HG03432 (cell line): ENCODE measurements at regions not wholly inside any gene's neighbourhood (a gene's known extent, or its start where the extent isn't known, plus 50 kb on each side); places are given as distances from the start of the nearest gene placed in this dataset.
"Not testable (repeated sequence)": the region's sequence is repeated elsewhere in the genome, so short reads cannot be mapped to it uniquely, and the experiment has no call there.

Experiments used
- ATAC-seq: cut with Tn5 transposase; IDR thresholded peaks from one replicate; pipeline ENCODE4 v1.9.1; 2021; ENCODE audit warnings: mild to moderate bottlenecking, moderate library complexity; ENCODE audit not compliant: unreplicated experiment

DNA sequence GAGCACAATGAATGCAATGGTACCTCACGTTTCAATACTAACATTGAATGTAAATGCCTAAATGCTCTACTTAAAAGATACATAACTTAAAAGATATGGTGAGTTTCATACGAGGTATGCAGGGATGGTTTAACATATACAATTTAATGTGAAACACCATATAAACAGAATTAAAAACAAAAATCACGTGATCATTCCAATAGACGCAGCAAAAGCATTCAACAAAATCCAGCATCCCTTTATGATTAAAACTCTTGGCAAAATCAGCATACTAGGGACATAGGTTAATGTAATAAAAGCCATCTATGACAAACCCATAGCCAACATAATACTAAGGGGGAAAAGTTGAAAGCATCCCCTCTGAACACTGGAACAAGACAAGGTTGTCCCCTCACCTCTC lies 845.7 kb downstream of the SLC16A7 start:
- no peak for ATAC-seq

DNA sequence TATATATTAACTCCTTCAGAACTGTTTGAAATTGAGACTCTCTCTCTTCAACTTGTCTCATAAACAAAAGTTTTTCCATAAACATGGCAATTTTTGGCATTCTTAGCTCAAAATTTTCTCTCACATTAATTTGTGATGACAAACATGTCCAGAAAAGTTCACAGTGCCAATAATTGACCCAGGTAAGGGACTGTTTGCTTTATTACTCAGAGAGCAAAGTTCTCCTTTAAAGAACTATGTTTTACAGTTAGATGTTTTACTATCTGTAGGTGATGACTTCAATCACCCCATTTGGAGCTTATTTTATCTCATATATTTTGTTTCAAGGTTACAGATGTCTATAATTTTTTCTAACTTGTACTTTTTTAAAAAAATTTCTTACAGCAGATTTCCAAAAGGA lies 855.6 kb downstream of the SLC16A7 start:
- ATAC-seq = no peak

DNA sequence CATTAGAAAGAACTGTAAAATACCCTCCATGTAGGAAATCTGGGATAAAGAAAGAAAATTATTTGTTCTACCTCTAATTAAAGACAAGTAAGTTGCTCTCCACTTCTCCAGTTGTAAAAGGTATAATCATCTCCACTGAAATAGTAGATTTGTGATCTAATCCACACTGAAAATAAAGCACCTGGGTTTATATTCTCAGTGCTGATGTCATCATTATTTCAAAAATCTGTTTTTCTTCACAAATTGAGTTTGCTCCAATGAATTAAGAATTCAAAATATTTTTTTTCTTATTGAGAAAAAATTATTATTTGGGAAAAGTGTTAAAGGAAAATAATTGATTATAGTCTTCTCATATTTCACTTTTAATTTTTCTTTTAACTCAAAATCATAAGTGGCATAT lies 869.2 kb downstream of the SLC16A7 start:
- ATAC-seq = no peak

DNA sequence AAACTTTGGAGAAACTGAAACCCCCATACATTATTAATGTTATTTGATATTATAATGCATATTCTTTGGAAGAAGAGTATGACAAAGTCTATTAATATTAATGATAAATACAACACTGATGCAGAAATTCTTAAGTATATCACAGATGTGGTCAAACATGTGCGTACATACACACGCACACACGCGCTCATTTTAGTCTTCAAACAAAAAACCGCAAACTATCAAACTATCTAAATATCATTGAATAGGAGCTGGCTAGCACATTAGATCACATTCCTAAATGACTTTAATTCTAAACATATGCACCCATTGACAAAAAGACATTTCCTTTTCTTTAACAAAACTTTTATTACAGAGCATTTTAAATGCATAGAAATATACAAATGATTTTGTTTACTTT lies 872.7 kb downstream of the SLC16A7 start:
- ATAC-seq = no peak

DNA sequence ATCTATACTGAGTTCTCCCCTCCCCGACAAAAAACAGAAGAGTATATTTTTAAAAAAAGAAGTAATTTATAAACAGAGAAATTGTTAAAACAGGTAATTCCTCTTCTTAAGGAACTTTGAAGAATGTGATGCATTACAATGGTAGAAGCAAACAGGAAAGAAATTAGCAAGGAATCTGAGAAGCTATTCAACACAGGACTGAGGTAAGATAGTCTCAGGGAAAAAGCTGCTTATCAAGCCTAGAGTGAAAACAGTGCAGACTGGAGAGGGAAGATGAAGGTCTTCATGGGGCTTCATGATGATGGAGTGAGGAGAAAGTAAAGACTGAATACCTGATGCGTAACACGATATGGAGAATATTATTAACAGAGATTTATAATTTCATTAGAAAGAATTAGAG lies 880.0 kb downstream of the SLC16A7 start:
- ATAC-seq = no peak

DNA sequence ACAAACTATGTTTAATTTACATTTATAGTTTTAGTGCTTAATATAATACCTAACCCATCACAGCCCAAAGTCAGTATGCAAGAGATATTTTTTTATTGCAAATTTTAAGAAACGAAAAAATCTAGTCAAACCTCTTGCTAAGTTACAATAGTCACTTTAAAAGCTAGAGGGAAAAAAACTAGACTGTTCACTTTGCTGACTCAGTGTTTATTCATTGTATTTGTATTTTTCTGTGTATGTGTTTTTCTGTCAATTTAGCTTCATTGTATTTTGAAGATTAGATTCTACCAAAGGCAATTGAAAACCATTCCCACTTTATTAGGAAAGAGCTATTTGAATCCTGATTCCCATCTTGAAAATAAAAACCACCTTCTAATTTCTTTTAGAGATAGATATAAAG lies 891.5 kb downstream of the SLC16A7 start:
- no peak for ATAC-seq

DNA sequence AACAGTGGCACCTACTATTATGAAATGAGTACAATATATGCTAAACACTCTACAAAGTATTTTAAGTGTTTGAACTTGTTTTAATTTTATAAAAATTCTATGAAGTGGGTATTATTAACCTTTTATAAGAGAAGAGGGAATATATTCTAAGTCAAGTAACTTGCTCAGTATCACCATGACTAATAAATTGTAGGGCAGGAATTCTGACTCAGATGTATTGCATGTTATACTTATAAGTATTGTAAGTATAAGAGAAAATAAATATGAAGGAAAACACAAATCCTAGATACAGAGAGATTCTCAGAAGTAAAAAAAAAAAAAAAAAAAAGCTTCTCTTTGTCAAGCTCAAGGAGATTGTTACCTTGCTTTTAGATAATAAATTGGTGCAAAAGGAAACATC lies 893.2 kb downstream of the SLC16A7 start:
- no peak for ATAC-seq

DNA sequence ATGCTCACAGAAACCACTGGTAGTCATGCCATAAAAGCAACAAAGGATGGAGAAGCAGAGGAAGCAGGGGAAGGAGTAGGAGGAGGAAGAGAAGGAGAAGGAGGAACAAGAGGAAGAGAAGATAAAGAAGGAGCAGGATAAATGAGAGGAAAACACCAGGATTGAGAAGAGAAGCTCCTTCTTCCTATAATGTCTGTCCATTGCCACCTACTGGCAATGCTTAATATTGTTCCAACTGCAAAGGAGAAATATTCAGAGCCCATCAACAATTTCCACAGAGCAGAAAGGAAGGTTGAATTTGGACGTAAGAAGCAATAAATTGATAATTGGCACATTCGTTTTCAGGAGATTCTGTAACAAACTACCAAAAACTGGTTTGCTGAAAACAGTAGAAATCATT lies 898.4 kb downstream of the SLC16A7 start:
- ATAC-seq = peak; percentile 52

DNA sequence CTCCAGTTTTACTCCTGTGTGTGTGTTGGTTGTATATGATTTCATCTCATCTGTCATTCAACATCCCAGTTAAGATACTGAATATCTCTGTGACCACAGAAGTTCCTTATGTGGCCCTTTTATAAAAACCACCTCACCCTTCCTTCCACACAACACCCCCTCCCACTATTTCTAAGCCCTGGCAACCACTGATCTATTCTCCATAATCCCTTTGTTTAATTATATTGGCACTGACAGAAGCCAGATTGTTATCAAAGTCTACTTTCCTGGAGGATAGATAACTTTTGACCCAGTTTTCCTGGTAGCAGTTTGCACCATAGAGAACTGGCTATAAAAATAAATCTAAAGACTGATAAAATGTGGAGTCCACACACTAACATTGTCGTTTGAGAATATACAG lies 902.8 kb downstream of the SLC16A7 start:
- ATAC-seq = no peak

DNA sequence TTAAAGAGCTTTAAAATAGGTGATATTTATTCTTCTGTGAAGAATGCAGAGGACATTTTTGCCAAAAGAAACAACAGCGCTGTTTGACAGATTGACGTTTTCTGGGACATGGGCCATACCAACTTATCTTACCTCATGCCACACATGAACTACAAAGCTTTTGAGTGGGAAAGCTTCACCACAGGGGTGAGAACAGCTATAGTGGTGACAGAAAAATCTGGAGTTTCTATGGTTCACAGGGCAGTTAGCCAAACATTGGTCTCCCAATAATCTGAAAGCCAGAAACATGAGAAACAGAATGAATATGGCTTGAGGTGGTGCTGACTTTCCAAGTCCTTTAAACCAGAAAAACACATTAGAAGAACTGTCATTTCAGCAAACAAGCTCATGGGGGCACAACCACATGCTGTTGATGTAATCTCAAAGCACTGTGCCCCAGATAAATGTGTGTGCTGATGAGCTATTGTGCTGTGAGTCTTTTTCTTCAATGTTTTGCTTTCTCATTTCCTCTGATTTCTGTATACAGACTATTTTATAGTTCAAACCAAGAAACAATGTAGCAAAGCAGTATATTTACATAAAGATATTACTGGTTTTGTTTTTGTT lies 905.4 kb downstream of the SLC16A7 start:
- ATAC-seq = no peak

DNA sequence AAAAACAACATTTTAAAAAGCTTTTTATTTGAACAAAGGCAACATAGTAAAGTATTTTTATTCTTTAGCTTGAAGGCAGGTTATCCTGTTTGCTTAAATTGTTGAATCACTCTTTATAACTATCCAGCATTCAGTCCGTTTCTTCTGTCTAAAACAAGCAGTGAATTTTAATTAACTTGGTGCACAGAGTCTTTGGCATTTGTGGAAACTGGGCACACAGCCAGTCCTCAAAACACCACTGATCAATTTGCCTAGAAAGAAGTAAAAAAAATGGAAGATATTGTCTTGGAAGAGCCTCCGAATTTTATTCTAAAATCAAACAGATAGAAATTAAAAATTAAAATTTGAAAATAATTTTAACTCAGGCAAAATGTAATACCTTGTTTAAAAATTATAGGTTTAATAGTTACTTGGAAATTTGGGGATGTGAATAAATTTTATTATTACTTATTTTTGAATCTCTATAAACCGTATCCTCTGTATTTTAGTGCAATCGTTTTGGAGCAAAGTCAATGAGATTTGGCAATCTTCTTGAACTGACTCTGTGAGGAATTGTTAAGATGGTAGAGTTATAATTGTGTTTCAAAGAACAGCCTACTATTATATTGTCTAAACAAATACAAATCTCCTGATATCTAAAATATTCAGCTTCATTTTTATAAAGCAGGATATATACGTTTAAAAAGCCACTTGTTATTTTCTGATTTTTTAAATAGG lies 927.0 kb downstream of the SLC16A7 start:
- no peak for ATAC-seq

DNA sequence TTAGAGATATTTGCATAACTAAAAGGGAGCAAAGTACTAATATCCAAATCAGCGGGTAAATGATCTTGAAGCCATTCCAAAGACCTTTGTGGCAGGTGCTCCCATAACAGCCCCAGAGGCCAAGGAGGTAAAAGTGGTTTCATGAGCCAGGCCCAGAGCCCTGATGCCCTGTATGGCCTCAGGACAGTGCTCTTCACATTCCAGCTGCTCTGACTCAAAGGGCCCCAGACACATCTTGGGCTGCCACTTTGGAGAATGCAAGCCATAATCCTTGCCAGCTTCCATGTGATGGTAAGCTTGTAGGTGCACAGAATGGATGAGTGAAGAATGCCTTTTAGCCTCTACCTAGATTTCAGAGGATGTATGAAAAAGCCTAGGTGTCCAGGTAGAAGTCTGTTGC lies 933.4 kb downstream of the SLC16A7 start:
- no peak for ATAC-seq

DNA sequence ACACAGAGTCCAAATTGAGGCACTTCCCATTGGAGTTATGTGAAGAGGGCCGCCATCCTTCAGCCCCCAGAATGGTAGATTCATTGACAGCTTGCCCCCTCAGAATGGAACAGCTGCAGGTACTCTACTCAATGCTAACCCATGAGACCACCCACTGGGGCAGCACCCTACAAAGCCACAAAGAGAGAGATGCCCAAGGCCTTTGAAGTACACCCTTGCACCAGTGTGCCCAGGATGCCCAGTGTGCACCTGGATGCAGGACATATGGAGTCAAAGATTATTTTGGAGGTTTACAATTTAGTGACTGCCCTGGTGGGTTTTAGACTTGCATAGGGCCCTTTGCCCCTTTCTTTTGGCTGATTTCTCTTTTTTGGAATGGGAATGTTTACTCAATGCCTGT lies 933.9 kb downstream of the SLC16A7 start:
- no peak for ATAC-seq

DNA sequence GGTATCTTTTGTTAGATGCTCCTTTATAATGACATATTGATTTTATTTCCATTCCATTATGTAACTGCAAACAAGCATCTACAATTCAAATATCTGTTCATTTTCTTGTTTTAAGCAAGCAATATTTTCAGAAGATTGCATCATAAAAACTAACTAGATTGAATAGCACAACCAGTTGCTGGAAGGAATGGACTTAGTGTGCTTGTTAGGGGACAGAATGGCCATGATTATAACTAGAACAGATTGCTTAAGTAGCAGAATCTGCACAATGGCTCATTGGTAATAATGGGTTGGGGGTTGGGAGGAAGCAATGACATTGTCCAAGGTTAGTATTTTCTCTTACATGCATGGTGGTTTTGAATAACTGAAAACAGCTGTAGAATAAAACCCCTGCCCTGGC lies 939.5 kb downstream of the SLC16A7 start:
- ATAC-seq = no peak

DNA sequence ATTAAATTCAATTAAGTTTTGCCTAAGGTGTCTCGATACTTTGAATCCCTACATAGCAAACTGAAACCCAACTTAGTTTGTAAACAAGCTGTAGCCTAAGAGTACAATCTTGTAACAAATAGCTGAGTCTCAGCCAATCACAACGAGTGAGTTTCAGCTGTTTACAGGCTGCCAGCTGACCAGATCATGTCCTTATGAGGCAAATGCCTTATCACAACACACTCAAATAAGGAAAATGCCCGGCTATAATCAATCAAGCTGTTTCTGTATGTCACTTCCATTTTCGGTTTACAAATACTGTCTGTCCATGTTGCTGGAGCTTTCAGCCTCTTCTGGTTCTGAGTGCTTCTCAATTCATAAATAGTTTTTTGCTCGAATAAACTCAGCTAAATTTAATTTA lies 943.8 kb downstream of the SLC16A7 start:
- peak; percentile 70 for ATAC-seq

DNA sequence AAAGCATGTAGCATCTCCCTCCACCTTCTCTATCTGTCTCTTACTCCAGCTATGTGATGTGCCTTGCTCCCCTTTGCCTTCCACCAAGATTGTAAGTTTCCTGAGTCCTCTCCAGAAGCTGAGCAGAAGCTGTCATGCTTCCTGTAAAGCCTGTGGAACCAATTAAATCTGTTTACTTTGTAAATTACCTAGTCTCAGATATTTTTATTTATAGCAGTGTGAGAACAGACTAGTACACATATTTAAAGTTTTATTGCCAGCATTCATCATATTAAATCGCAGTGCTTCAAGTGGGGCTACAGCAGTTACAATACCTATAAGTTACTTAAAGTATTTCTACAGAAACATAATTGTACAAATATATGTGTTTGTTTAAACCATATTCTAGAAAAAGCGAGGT lies 973.1 kb downstream of the SLC16A7 start:
- no peak for ATAC-seq

DNA sequence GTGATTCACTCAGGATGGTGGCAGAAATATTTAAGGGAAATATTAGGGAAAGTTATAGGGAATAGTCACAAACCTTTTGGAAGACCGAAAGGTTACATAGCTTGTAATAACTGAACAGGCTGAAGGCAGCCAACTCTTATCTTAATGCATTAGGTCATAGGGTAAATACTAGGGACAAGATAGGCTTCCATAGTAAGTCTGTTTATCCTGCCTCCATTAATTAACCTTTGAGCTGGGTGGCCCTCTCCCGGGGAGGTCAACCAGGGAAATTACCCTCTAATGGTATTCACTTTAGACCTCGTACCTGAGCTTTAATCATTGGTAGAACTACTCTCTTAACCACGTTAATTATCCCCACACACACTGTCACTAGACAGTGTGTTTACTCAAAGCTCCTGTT lies 981.8 kb downstream of the SLC16A7 start:
- no peak for ATAC-seq

DNA sequence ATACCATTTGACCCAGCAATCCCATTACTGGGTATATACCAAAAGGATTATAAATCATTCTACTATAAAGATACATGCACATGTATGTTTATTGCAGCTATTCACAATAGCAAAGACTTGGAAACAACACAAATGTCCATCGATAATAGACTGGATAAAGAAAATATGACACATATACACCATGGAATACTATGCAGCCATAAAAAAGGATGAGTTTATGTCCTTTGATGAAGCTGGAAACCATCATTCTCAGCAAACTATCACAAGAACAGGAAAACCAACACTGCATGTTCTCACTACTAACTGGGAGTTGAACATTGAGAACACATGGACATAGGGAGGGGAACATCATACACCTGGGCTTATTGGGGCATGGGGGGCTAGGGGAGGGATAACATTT lies 991.8 kb downstream of the SLC16A7 start:
- not testable (repeated sequence) for ATAC-seq

DNA sequence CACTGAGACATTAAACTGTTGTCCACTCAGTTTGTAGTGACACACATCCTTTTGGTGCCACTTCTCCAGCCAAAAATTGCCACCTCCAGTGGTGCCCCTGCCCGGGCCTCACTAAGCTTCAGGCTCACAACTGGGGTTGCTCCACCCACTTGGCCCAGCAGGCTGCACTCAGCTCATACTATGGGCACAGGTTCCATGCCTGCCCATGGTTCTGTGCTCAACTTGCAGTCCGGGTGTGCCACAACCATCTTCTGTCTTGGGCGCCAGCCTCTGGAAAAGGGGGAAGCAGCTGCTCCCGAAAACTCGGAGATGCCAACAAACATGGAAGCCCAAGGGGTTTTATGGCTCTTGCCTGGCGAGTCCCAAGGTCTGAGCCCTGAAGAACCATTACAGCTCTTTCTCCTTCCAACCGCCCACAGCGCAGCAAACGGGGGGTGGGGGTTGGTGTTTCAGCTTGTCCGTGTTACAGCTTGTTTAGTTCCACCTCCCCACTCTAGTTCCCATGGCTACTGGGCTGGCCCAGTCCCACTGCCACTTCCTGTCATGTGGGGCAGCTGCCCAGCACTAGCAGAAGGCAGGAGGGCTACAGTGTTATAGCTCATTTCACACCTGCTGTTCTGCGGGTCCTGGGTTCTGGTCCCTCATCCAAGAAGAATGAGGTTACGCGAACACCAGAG lies 998.3 kb downstream of the SLC16A7 start:
- no peak for ATAC-seq

DNA sequence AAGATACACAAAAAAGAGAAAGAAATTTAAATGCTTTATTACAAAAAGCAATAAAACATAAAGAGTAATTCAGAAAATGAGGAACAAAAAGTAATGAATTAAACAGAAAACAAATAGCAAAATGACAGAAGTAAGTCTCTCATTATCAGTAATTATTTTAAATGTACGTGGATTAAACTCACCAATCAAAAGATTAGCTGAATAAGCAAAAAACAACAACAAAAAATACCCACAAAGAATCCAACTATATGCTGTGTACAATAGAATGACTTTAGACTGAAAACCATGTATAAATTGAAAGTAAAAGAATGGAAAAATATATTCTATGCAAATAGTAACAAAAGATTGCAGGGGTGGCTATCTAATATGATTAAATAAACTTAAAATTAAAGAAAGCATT lies 1006.8 kb downstream of the SLC16A7 start:
- ATAC-seq = no peak

DNA sequence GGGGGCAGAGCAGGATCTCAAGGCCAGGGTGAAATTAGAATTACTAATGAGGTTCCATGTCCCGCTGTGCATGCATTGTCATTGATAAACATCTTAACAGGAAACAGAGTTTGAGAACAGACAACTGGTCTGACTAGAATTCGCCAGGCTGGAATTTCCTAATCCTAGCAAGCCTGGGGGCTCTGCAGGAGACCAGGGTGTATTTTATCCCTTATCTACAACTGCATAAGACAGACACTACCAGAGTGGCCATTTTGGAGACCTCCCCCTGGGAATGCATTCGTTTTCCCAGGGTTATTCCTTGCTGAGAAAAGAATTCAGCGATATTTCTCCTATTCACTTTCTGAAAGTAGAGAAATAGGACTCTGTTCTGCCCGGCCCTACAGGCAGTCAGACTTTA lies 1007.6 kb downstream of the SLC16A7 start:
- not testable (repeated sequence) for ATAC-seq

DNA sequence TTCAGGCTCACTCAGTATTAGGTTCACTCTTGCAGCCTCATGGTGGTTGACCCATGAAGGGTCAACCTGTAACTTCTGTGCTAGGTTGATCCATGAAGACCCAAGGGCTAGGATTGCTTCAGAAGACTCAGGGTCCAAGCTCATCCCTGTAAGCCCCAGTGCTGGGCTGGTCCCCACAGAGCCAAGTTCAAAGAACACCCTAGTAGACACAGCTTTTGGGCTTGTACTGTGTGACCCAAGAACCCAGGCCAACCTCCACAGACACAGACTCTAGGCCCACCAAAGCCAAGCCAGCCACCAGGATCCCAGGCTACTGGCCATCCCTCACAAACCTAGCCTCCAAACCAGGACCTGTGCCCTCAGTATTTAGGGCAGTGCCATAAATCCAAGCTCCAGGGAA lies 1020.6 kb downstream of the SLC16A7 start:
- ATAC-seq = no peak
